Loucy (cell line): ENCODE measurements at regions not wholly inside any gene's neighbourhood (a gene's known extent, or its start where the extent isn't known, plus 50 kb on each side); places are given as distances from the start of the nearest gene placed in this dataset.

ENCODE experiments used
- H2AFZ ChIP-seq: fragments of 200-600 bp; sonication (generic); 2 replicates; pipeline ENCODE4 v1.6.0; 2016; ENCODE audit warnings: antibody characterized with exemption, mild to moderate bottlenecking, low read length, moderate library complexity
- H3F3A ChIP-seq: fragments of 200-600 bp; 2 replicates; pipeline ENCODE4 v1.6.0; 2016; ENCODE audit warnings: antibody characterized with exemption, low read depth, mild to moderate bottlenecking
- H3K27me3 ChIP-seq: fragments of 200-600 bp; sonication (generic); 2 replicates; pipeline ENCODE4 v1.6.1; 2014; ENCODE audit warnings: low read length, mild to moderate bottlenecking; ENCODE audit not compliant: insufficient read depth, poor library complexity, severe bottlenecking
- H3K36me3 ChIP-seq: fragments of 200-600 bp; sonication (generic); 2 replicates; pipeline ENCODE4 v1.6.1; 2016; ENCODE audit warnings: low read length; ENCODE audit not compliant: insufficient read depth
- H3K4me1 ChIP-seq: fragments of 200-600 bp; sonication (generic); 2 replicates; pipeline ENCODE4 v1.5.1; 2014; ENCODE audit warnings: low read length, mild to moderate bottlenecking; ENCODE audit not compliant: insufficient read depth, poor library complexity, severe bottlenecking
- H3K4me2 ChIP-seq: fragments of 200-600 bp; sonication (generic); 2 replicates; pipeline ENCODE4 v1.6.0; 2014; ENCODE audit warnings: antibody characterized with exemption, low read length, low read depth, mild to moderate bottlenecking; ENCODE audit not compliant: poor library complexity, severe bottlenecking
- H3K4me3 ChIP-seq: fragments of 200-600 bp; sonication (generic); 2 replicates; pipeline ENCODE4 v1.5.1; 2014; ENCODE audit warnings: low read length, mild to moderate bottlenecking, mixed read lengths; ENCODE audit not compliant: poor library complexity, severe bottlenecking
- H3K79me2 ChIP-seq: fragments of 200-600 bp; sonication (generic); 2 replicates; pipeline ENCODE4 v1.6.1; 2014; ENCODE audit warnings: low read length; ENCODE audit not compliant: insufficient read depth
- H3K9ac ChIP-seq: fragments of 200-600 bp; sonication (generic); 2 replicates; pipeline ENCODE4 v1.6.0; 2014; ENCODE audit warnings: mild to moderate bottlenecking, low read depth, low read length, moderate library complexity; ENCODE audit not compliant: poor library complexity, severe bottlenecking
- H3K9me2 ChIP-seq: fragments of 200-600 bp; sonication (generic); replicated peaks from 2 replicates; pipeline ENCODE4 v1.6.1; 2016; ENCODE audit warnings: low read depth, low read length, mixed read lengths
- H3K9me3 ChIP-seq: fragments of 200-600 bp; sonication (generic); 2 replicates; pipeline ENCODE4 v1.6.1; 2014; ENCODE audit warnings: mild to moderate bottlenecking, antibody characterized with exemption, low read length, low read depth; ENCODE audit not compliant: insufficient read depth
- H4K20me1 ChIP-seq: fragments of 200-600 bp; sonication (generic); 2 replicates; pipeline ENCODE4 v1.6.0; 2014; ENCODE audit warnings: antibody characterized with exemption, low read length, mild to moderate bottlenecking; ENCODE audit not compliant: insufficient read depth, poor library complexity, severe bottlenecking
- CTCF ChIP-seq: fragments of 200-600 bp; sonication (generic); conservative IDR thresholded peaks from 2 replicates; pipeline ENCODE4 v1.5.1; 2014; ENCODE audit warnings: mild to moderate bottlenecking, antibody characterized with exemption, low read length
- EZH2phosphoT487 ChIP-seq: fragments of 200-600 bp; IDR thresholded peaks from 2 replicates; pipeline ENCODE4 v1.6.1; 2018; ENCODE audit warnings: antibody characterized with exemption, mild to moderate bottlenecking, moderate library complexity, borderline replicate concordance

- H2AFZ ChIP-seq = no peak overlapping the region
- H4K20me1 ChIP-seq = no peaks in the 10 kb centered on the region
These were observed 1459.5 kb downstream of the ZPLD1 start for GRCh38 chr3:103894162-103894822.

GRCh38 chr3:103899328-103899727 is 1464.5 kb downstream of the ZPLD1 start:
- H3K4me1 ChIP-seq = no peaks in the 10 kb centered on the region
- no peaks in the 10 kb centered on the region for H3K27me3 ChIP-seq
- no peak for TF ChIP-seq CTCF
- TF ChIP-seq EZH2phosphoT487 = no peak
- H3K4me3 ChIP-seq = no peak overlapping the region
- no peaks in the 10 kb centered on the region for H3K36me3 ChIP-seq
- no peaks in the 10 kb centered on the region for H3K79me2 ChIP-seq
- no peak overlapping the region for H3K9ac ChIP-seq
- no peaks in the 10 kb centered on the region for H3F3A ChIP-seq
- no peaks in the 10 kb centered on the region for H3K9me3 ChIP-seq
- H4K20me1 ChIP-seq = no peaks in the 10 kb centered on the region
- H3K9me2 ChIP-seq = no peaks in the 10 kb centered on the region
- H3K4me2 ChIP-seq = no peak overlapping the region
- H2AFZ ChIP-seq = no peak overlapping the region

More at GRCh38 chr3:103894162-103894822, 1459.5 kb downstream of the ZPLD1 start:
- Histone ChIP-seq H3K4me1 (no peaks in the 10 kb centered on the region), H3F3A (no peaks in the 10 kb centered on the region), H3K9me3 (no peaks in the 10 kb centered on the region), H3K4me3 (no peak overlapping the region), H3K9ac (no peak overlapping the region), H3K79me2 (no peaks in the 10 kb centered on the region), H3K36me3 (no peaks in the 10 kb centered on the region), H3K4me2 (no peak overlapping the region), H3K27me3 (no peaks in the 10 kb centered on the region), H3K9me2 (no peaks in the 10 kb centered on the region)
- TF ChIP-seq EZH2phosphoT487 (no peak), CTCF (no peak)

GRCh38 chr3:103904991-103905390 is 1461.7 kb upstream of the ALCAM start:
- no peaks in the 10 kb centered on the region for H3K4me1 ChIP-seq
- H3K9me2 ChIP-seq = no peaks in the 10 kb centered on the region
- H3K4me2 ChIP-seq = no peak overlapping the region
- no peaks in the 10 kb centered on the region for H3F3A ChIP-seq
- no peak overlapping the region for H3K9ac ChIP-seq
- no peak overlapping the region for H2AFZ ChIP-seq
- no peak for TF ChIP-seq EZH2phosphoT487
- TF ChIP-seq CTCF = no peak
- H3K36me3 ChIP-seq = no peaks in the 10 kb centered on the region
- no peaks in the 10 kb centered on the region for H3K79me2 ChIP-seq
- H4K20me1 ChIP-seq = no peaks in the 10 kb centered on the region
- no peaks in the 10 kb centered on the region for H3K9me3 ChIP-seq
- no peaks in the 10 kb centered on the region for H3K27me3 ChIP-seq
- H3K4me3 ChIP-seq = no peak overlapping the region
